ENCODE measurements at regions not wholly inside any gene's neighbourhood (a gene's known extent, or its start where the extent isn't known, plus 50 kb on each side); places are given as distances from the start of the nearest gene placed in this dataset.
A peak's percentile ranks its signal among the peaks of the same experiment; 100 is the strongest.

DNA sequence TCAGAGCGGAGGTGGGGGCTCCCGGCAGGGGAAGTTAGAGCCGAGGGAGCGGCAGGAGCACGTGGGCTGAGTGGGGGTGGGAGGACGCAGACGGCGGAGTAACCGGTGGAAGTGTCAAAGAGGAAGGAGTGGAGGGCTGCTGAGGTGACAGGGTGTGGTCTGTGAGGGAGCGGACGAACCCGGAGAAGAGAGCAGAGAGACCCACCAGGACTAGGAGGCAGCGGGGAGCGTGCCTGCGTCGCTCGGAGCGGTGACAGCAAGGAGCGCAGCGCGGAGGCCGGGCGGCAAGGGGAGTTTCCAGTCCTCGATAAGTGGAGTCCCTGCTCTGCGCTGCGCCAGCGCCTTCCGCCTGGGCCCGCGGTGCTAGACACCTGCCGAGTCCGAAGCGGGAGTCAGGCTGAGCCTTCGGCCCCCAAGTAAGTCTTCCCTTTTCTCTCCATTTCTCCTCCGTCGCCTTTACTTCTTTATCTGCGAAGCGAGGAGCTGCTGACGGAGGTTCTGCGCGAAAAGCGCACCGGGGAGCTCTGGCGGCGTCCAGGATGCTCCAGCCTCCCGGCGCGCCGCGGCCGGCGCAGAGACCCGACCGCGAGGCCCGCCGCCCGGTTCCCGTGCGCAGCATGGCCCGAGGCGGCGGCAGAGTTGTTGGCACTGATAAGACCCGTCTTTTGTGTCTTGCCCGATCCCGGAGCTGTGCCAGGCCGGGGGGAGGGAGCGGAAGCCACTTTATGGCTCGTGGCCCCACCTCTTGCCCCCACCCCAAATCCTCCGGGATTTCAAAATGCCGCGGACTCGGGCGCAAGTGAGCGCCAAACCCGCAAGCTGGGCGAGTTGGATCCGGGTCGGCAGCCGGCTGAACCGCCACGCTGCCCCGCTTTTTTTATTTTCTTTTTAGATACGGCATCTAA, 533.0 kb upstream of the SEMA6D start:
- DNase-seq, result peak; percentile 58

DNA sequence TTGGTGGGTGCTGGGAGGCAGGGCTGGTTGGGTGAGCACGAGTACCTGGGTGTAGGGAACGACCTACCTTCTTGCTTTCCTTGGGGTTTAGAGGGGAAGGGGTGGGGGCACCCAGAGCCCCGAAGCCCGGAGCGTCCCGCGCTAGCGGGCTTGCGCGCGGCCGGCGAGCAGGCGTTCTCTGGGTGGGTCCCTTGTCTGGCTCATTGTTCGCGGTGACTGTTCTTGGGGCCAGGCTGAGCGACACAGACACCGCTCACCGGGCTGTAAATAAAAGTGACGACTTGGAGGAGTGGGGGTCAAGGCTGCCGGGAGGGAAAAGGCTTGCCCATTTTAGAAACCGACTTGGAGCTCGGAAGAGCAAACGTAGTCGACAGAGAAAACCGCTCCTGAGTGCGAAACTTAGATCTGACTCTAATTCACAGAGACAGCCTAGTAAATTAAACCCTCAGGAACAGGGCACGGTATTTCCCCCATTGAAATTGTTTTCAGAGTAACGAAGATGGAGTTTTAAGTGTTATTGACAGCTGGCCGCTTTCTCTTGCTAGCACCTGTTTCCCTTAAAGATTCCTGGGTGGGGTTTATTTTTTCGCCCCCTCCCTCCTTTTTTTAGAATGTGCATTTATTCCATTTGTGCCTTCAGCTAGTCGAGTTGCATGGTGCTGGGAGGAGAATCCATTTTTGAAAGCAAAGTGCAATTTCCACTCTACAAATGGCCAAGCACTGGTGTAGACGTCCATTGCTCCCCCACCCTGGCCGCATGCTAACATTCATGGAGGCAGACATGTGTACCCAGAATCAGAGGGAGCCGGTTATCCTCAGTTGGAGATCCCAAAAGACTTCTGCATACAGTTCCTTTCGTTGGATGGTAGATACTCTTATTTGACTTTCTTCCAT, 532.1 kb upstream of the SEMA6D start:
- DNase-seq, result no peak

DNA sequence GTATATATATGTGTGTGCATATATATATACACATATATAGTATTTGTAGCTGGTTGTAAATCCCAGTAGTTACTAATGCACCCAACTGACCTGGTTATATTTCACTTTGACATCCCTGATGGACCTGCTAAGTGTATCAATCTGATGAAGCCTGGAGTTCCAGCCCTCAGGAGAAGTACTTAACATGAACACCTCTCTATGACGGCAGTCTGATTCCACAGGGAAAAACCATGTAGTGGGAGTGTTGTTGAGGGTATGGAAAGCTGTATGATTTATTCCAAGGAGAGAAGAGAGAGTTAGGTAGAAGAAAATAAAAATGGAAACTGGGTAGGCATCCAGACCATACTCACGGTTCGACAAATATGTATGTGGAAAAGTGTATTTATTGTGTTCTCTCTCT, 531.2 kb upstream of the SEMA6D start:
- DNase-seq, result no peak

DNA sequence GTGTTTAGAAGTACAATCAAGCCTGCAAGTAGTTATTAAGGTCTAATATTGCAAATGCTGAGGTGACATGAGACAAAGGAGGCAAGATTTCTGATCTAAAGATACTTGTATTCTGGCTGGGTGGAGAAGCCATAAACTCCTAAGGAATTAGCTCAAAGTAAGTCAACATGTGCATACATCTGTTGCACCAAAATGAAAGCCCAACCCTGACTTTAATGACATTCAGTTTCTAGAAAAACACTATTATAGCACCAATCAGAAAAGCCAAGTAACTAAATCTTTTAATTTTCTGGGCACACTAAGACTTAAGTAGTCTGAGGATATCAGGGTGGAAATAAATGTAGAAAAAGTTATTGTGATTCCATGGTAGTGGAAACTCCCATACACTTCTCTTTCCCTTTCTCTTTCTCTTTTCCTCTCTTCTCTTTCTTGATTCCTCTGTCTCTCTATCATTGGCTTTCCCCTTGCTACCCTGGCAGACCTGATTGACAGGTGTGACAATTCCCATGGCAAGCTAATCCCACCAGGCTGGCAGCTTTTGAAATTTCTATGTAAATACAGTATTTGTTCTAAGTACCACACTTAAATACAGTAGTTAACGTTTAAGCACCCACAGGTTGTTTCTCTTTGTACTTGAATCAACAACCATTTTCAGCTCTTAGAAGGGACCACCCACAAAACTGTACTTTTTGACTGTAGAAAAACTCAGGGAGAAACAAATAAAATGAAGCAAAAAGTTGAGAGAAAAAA, 528.4 kb upstream of the SEMA6D start:
- DNase-seq, result no peak

DNA sequence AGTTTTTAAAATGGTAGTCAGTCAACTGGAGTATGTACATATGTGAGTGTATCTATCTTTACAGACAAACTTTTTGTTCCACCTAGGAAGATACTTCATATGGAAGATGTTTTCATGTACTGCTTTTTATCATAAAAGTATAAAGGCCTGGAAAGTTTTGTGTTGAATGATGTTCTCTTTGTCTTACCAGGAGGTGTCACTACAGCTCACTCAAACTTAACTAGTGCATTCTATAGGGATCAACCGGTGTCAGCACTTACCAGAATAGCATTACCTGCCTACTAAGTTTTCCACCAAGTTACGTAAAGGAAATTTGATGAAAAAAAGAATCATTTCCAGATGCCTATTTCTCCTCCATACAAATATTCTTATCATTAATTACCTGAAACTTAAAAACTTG, 522.6 kb upstream of the SEMA6D start:
- no peak for DNase-seq

DNA sequence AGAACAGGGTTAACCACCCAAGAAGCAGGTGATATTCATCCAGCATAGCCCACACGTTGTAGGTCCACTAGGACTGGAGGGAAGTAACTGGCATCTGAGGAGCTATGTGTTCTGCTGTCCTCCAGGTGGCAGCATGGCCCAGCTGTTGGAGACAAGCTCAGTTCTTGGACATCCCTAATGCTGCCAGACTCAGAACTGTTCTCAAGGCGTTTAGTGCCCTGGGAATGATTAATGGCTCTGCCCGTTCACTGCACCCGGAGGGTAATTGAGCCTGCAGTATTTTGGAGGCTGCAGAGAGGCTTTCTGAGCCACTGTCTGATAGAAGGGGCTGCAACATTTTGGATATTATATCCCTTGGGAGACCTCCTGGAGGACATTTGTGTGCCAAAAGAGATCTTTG, 521.3 kb upstream of the SEMA6D start:
- DNase-seq, result peak; percentile 72

DNA sequence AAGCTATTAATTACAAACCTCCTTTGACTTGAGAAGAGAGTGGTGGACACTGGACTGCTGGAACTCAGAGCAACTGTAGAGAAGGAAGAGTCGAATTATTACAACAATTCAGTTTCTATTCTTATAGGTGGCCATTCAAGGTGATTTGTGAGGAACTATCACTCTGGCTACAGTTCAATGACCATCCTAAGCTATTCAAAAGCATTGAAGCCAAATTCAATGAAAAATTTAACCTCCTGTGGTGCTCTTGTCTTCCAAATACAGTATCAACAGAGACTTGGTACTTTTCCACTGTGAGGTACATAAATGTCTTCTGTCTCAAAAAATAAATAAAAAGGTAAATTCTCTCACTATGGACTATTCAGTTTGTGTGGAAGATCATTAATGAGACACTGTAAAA, 513.3 kb upstream of the SEMA6D start:
- DNase-seq, result no peak

DNA sequence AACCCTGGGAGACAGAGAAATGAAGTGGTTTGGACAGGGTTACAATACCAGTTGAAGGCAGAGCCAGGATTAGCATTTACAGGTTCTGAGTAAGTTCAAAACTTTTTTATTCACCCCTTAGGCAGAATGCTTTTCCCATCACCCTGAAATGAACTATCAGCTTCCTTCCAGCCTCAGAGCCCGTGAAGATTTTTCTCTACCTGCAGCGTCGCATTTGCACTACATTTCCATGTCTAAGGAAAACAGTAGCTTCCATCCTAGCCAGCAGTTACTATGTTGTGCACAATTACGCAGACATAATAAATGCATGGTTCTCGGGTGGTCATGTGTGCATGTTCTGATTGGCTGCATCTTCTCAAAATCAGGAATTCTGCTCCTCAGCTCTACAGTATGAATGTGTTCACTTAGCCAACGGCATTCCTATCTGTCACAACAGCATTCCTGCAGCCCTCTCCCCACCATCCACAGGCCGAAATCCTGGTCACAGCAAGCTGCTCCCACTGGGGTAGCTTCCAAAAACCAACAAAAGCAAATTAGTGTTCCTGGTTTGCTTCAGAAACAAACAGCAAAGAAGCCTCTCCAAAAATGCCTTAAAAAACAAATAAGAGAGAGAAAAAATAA, 510.8 kb upstream of the SEMA6D start:
- DNase-seq, result no peak

DNA sequence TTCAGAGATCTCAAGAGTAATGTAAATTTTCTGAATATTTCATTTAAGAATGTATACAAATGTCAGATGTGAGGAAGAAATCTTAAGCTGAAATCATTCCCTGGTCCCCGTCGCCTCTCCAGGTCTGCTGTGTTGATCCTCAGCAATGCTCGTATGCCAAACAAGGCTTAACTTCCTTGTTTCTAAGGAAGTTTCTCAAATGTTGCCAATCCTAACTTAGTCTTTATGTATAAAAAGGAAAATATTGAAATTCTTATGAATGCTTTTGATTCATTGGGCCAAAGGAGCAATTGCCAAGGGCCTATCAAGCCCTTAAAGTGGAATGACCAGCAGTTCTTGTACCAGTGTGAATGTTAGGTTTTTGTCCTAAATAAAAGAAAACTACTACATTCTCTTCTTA, 507.7 kb upstream of the SEMA6D start:
- DNase-seq, result no peak

DNA sequence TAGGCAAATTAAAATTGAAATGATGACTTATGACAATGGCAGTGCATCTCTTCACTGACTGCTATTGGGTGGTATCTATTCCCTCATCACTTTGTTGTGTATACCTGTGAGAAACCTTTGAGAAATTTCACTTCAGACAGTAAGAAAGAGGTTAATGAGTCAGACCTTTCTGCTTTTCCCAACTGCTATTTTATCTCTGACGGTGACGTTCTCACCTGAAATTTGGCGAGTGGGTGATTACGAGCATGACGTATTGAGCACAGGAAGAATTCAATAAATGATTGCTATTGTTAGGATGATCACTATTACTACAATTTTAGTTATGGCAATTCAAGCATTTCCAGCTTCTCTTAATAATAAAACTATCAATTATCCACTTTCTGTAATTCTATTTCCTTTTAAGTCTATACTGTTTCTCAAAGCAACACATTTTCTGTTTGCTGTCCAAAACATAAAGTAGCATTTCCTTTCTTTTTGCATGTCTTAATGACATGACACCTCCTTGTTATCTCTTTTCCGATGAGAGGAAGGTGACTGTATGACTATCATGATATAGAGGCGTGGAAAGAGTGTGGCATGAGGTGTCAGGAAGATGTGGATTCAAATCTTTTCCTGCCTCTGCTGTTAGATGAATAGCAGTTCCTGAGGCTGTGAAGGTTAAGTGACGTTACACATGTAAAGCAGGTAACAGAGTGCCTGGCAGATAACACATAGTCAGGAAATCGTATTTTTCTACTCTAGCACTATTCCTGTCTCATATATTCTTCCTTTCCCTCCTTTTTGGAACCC, 504.9 kb upstream of the SEMA6D start:
- no peak for DNase-seq

DNA sequence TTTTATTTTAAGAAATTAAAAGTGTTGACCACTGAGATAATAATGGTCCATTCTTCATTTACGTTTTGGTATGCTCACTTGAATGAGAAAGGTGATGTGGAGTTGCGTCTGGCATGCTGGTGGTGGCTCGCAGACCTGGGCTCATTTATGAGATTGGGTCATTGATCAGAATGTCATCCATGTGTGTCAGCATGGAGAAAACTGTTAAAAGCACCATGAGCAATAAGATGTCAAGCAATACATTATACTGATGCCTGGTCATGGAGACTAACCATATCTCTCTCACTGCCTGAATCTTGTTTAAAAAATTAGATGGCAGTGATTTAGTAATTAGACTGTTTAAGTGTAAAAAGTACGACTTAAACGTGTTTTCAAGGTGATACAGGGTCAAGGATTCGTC, 503.4 kb upstream of the SEMA6D start:
- no peak for DNase-seq

DNA sequence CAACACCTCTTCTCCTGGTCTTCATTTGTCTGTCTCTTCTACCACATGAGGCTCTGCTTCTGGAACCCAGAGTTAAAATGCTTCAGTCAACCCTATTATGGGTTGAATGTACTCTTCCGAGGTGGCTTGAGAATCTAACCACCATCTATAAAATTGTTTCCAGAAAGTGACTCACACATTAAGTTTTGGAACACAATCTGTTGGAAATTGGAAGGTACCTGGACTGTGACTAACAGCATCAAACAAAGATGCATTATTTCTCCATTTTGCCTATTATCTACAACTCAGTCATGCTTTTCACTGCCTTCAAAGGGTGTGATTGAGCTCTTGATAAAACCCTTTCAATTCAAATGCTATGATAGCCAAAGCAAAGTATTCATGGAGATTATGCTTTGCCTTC, 499.0 kb upstream of the SEMA6D start:
- DNase-seq, result no peak

DNA sequence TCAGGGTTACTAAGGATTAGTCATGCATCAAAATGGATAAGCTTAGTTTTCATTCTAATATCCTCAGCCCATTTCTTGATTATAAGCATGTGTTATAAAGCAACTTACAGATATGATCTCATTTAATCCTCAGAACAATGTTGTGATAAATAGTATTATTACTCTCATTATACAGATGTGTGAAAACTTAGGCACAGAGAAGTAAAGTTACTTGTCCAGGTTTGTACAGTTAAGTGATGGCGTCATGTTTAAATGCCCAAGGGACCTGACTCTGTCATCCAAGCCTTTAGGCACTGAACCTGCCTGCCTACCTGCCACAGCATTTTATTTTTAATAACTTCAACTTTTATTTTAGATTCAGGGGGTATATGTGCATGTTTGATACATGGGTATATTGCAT, 472.9 kb upstream of the SEMA6D start:
- no peak for DNase-seq

DNA sequence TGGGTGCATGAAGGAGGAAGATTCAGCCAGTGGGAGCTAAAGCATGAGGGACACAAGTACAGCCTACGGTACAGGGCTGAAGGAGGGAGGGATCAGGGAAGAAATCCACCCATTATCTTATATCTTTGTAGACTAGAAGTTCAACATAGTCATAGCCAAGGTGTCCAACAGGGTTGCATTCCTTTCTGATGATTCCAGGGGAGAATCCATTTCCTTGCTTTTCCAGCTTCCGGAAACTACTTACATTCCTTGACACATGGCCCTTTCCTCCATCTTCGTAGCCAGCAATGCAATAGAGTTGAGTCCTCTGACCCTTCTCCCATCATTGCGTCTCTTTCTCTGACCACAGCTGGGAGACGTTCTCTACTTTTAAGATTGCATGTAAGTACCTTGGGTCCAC, 471.0 kb upstream of the SEMA6D start:
- DNase-seq, result no peak

DNA sequence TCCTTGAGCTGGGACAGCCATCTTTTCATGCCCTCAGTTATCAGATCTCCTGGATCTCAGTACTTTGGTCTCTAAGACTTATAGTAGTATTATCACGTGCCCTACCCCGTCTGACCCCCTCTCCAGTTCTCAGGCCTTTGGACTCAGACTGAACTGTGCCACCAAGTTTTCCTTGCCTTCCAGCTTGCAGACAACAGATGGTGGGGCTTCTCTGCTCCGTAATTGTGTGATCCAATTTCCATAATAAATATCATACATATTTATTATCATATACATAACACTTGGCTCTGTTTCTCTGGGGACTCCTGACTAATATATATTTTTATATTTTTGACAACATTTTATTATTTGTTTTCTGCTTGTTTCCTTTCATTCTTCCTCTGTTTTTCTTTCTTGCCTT, 458.8 kb upstream of the SEMA6D start:
- no peak for DNase-seq

DNA sequence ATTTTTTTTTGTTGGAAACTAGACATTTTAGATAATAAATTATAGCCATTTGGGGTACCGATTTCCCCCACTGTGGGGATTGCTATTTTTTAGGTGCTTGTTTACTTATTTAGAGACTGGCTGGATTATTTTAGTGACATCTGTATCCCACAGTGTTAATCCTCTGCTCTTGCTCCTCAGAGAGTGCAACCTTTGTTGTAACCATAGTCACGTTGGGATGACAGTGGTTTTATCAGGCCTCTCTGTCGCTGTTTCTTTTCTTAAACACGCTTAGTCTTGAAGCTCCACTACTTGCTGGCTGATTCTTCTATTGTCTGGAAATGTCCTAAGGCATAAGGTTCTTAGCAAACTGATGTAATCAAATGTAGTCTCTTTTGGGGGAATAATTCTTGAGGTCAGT, 451.6 kb upstream of the SEMA6D start:
- DNase-seq, result no peak

DNA sequence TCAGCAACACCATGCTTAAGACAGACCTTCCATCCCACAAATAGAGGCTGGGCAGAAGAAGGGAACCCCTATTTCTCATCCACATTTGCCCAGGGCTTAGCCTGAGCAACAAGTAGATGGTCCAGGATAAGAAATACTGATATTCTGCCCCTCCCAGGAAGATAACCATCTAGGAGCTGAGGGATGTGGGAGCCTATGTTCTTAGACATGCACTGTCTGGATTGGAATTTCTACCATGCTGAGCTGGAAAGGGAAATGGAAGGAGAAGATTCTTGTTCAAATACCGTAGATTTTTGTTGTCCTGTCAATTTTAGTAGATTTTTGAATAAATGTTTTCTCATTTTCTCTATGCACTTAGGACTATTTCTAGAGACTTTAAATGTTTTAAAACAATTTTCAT, 450.7 kb upstream of the SEMA6D start:
- no peak for DNase-seq

DNA sequence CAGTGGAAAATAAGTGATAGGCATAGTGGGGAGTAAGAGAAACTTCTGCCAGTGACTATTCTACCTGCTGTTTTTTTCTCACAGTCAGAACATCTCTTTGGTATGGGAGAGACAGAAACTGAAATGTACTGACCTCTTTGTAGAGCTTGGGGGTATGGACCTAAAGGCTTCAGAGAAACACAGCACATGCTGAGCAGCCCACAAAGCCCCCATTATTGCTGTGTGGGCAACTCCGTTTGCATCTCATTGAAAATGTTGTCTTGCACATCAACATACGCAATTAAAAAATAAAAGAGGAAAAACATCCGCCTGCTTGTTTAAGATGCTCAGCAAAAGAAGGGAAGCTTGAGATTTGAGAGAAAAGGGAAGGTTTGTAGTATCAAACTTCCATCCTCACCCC, 443.4 kb upstream of the SEMA6D start:
- no peak for DNase-seq

DNA sequence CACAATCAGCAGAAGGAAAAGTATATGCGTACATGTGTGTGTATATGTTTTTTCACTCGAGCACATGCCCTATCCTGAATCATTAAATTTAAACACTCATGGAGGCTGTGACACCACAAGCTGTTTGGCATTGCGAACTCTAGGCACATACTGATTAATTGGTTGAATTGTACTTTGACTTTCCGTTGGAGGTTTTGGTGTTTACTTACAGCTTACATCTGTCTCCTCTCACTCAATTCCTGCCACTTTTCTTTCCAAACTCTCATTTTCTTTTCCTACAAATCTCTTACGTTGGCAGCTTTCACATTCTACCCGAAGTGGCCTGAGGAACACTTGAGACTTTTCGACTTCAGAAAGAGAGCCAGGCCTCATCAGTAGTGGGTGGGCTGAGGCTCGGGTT, 434.1 kb upstream of the SEMA6D start:
- DNase-seq, result no peak

DNA sequence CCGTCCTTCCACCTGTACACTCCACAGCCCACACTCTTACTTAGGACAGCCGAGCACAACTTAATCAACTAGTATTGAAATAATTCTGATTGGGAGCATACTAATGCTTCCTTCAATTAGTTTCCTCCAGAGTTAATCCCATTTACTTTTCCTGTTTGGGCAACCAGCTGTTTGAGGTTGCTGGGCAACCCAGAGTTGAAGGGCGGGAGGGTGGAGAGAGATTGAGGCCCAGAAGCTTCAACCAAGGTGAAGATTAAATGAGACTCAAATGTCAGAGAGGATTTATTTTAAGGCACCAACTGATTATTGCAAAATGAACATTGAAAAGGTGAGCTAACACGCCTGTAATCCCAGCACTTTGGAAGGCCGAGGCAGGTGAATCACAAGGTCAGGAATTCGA, 428.5 kb upstream of the SEMA6D start:
- DNase-seq, result no peak

DNA sequence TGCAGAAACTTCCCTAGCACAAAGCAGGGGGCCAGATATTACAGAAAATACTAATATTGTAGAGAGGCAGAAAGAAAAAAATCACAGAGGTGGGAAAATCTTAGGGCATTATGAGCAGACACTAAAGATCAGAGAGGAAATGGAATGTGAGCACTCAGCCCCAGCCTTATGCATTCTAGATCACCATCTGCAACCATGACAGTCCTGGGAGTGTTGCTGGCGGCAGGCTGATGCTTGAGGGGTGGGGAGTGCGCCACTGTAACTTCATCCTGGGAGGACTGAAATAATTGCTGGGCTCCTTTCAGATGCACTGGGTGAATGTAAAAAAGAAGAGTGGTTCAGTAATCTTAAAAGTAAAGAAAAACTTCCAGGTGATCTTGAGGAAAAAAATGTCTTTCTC, 427.6 kb upstream of the SEMA6D start:
- DNase-seq, result no peak

DNA sequence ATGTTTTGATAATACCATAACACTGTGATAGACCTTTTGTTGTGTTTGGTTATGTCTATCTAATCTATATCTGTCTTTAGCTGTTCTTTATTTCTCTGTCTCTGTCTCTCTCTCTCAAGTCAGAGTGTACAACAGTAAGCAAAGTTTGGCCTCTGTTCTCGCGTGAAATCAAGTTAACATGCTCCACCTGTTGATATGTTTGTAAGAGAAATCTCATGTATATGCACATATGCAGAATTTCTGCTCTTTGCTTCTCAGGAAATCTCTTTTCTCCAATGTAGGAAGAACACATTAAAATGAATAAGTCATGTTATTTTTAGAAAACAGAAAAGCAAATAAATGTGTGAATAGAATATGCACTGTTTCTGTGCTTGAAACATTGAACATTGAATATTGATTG, 425.5 kb upstream of the SEMA6D start:
- DNase-seq, result no peak

Data from T1000 (cell line).